ENCODE measurements at regions not wholly inside any gene's neighbourhood (a gene's known extent, or its start where the extent isn't known, plus 50 kb on each side); places are given as distances from the start of the nearest gene placed in this dataset.

DNA sequence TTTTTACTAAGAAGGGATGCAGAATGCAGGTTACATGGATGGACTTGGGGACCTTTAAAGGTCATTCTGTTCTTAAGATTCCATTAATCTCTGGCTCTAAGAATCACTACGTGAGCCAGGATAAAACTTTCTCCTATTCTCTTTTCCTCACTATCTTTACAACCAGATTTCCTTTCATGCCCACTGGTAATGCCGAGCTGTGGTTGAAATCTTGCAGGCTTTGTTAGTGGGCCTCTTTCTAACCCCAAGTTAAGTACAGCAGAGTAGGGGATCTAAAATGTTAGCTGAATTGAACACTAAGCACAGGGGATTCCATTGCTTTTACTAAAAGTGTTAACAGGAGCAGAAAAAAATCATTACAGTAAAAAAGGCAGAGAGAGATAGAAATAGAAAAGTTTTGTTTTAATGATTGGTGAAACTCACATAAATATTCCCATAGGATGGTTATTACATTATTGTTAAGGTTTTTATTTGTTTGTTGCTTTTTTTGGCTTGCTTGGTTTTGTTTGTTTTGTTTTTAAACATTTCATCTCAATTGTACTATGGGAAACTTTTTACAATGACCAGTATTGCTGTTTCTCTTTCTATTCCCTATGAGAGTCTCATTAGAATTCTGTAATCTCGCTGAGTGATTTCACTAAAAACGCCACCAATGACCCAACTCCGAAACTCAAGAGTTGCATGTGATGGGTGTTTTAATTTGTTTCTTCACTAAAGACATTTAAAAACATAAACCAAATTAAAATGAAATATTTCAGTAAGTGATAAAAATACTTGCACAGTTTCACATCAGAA is 54.1 kb upstream of the HTATIP2 start:
- H3K27ac Mint-ChIP-seq = no peak overlapping the region

DNA sequence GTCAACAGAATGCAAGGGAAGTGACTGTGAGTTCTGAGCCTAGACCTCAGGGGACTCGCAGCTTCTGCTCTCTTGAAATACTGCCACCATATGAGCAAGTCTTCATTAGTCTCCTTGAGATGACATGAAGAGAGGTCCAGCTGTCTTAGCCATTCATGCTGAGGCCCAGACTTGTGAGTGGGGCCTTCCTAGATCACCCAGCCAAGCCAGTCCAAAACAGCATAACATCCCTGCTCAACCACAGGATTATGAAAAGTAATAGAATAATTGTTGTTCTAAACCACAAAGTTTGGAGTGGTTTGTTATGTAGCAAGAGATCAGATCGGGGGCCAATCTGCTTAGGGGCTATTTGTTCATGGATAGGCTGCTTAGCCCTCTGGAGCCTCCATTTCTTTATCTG is 54.9 kb upstream of the HTATIP2 start:
- H3K36me3 ChIP-seq (ENCODE audit: control insufficient read depth, insufficient read depth, low read length) = no peaks in the 10 kb centered on the region
- Mint-ChIP-seq H3K4me3 (no peak overlapping the region), H3K27me3 (ENCODE audit: insufficient read depth) (peaks cover 11% of the 10 kb centered on the region), H3K9me3 (no peaks in the 10 kb centered on the region), H3K27ac (no peak overlapping the region), H3K36me3 (ENCODE audit: low read depth) (no peaks in the 10 kb centered on the region), H3K4me1 (peaks cover 28% of the 10 kb centered on the region)
- H3K9me3 ChIP-seq (ENCODE audit: control insufficient read depth, low read length) = no peaks in the 10 kb centered on the region
- TF ChIP-seq, protein P1, sequence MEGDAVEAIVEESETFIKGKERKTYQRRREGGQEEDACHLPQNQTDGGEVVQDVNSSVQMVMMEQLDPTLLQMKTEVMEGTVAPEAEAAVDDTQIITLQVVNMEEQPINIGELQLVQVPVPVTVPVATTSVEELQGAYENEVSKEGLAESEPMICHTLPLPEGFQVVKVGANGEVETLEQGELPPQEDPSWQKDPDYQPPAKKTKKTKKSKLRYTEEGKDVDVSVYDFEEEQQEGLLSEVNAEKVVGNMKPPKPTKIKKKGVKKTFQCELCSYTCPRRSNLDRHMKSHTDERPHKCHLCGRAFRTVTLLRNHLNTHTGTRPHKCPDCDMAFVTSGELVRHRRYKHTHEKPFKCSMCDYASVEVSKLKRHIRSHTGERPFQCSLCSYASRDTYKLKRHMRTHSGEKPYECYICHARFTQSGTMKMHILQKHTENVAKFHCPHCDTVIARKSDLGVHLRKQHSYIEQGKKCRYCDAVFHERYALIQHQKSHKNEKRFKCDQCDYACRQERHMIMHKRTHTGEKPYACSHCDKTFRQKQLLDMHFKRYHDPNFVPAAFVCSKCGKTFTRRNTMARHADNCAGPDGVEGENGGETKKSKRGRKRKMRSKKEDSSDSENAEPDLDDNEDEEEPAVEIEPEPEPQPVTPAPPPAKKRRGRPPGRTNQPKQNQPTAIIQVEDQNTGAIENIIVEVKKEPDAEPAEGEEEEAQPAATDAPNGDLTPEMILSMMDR (conservative IDR thresholded peaks at IDR 0.05) = no peak
- H3K4me3 ChIP-seq (ENCODE audit: low read length) = no peak overlapping the region
- H3K4me1 ChIP-seq (ENCODE audit: control insufficient read depth, insufficient read depth, low read length) = peaks cover 6% of the 10 kb centered on the region
- 90 to 100% methylated on average over 2 of the region's 2 CpGs for WGBS, 2 experiments (ENCODE audit: insufficient coverage in 1 of 2, insufficient read length in 1 of 2)
- DNase-seq = no peak
- H3K9ac ChIP-seq (ENCODE audit: extremely low read depth, low read length, poor library complexity, severe bottlenecking) = no peak overlapping the region
- no peak overlapping the region for H3K27ac ChIP-seq (ENCODE audit: low read depth, low read length)
- H3K27me3 ChIP-seq (ENCODE audit: control insufficient read depth, insufficient read depth, low read length, poor library complexity, severe bottlenecking) = no peaks in the 10 kb centered on the region

More for the DNA sequence above, 54.1 kb upstream of the HTATIP2 start:
- H3K9me3 ChIP-seq (ENCODE audit: control insufficient read depth, low read length) = no peaks in the 10 kb centered on the region
- WGBS, 2 experiments (ENCODE audit: insufficient coverage in 1 of 2, insufficient read length in 1 of 2) = 91% methylated on average over 4 of the region's 5 CpGs; no CpG with 5 or more reads in 1 of the 2 experiments
- no peak for DNase-seq
- Mint-ChIP-seq H3K9me3 (no peaks in the 10 kb centered on the region), H3K4me3 (no peak overlapping the region), H3K4me1 (peaks cover 28% of the 10 kb centered on the region), H3K36me3 (ENCODE audit: low read depth) (no peaks in the 10 kb centered on the region), H3K27me3 (ENCODE audit: insufficient read depth) (peaks cover 8% of the 10 kb centered on the region)
- no peak overlapping the region for H3K9ac ChIP-seq (ENCODE audit: extremely low read depth, low read length, poor library complexity, severe bottlenecking)
- no peaks in the 10 kb centered on the region for H3K36me3 ChIP-seq (ENCODE audit: control insufficient read depth, insufficient read depth, low read length)
- no peak overlapping the region for H3K4me3 ChIP-seq (ENCODE audit: low read length)
- H3K27me3 ChIP-seq (ENCODE audit: control insufficient read depth, insufficient read depth, low read length, poor library complexity, severe bottlenecking) = no peaks in the 10 kb centered on the region
- H3K27ac ChIP-seq (ENCODE audit: low read depth, low read length) = no peak overlapping the region
- TF ChIP-seq, protein P1 (conservative IDR thresholded peaks at IDR 0.05) = no peak
- H3K4me1 ChIP-seq (ENCODE audit: control insufficient read depth, insufficient read depth, low read length) = peaks cover 6% of the 10 kb centered on the region

DNA sequence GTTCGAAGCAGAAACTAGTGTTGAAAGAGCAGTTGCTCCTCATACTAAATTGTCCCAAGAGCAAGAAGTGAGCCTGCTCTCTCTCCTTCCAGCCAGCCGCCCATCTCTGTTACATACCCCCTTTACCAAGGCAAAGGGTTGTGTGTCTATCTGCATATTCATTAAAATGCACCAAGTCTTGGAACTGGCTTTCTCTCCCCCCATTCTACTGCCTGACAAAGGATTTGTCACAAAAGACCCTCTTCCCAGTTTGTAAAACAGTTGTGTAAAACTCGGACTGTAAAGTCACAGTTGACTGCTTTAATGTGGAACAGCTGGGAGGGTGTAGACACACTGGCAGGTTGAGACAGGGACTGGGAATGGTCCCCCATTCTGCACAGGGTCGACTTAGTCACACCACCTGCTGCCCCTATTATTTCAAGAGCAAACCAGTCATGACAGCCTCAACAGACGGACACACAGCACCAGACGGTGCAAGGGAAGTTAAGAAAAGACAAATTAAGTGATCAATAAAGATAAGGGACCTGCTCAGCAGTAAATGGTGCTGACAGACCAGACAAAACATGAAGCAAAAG is 60.0 kb upstream of the HTATIP2 start:
- Histone ChIP-seq H3K9me3 (ENCODE audit: control insufficient read depth, low read length) (no peaks in the 10 kb centered on the region), H3K4me3 (ENCODE audit: low read length) (no peak overlapping the region), H3K36me3 (ENCODE audit: control insufficient read depth, insufficient read depth, low read length) (no peaks in the 10 kb centered on the region), H3K27ac (ENCODE audit: low read depth, low read length) (no peak overlapping the region), H3K4me1 (ENCODE audit: control insufficient read depth, insufficient read depth, low read length) (peaks cover under 1% of the 10 kb centered on the region), H3K27me3 (ENCODE audit: control insufficient read depth, insufficient read depth, low read length, poor library complexity, severe bottlenecking) (no peaks in the 10 kb centered on the region), H3K9ac (ENCODE audit: extremely low read depth, low read length, poor library complexity, severe bottlenecking) (no peak overlapping the region)
- 77 to 80% methylated on average over 2 to 6 of the region's 6 CpGs for WGBS, 2 experiments (ENCODE audit: insufficient coverage in 1 of 2, insufficient read length in 1 of 2)
- H3K9me3 Mint-ChIP-seq = no peaks in the 10 kb centered on the region
- peaks cover 3% of the 10 kb centered on the region for H3K4me1 Mint-ChIP-seq
- TF ChIP-seq, protein P1 (conservative IDR thresholded peaks at IDR 0.05) = no peak
- H3K27me3 Mint-ChIP-seq (ENCODE audit: insufficient read depth) = peaks cover 11% of the 10 kb centered on the region
- no peak overlapping the region for H3K27ac Mint-ChIP-seq
- no peak for DNase-seq
- no peaks in the 10 kb centered on the region for H3K36me3 Mint-ChIP-seq (ENCODE audit: low read depth)
- H3K4me3 Mint-ChIP-seq = no peak overlapping the region
